GM12878 (cell line): ENCODE measurements at regions not wholly inside any gene's neighbourhood (a gene's known extent, or its start where the extent isn't known, plus 50 kb on each side); places are given as distances from the start of the nearest gene placed in this dataset.

Source experiments
- ATAC-seq: fragments of 200-7000 bp; cut with Tn5 transposase; 3 replicates; pipeline ENCODE4 v1.9.1; 2020; ENCODE audit warnings: mild to moderate bottlenecking, moderate library complexity
- BruUV-seq: library from RNA; stranded (reverse); fragments of 400-500 nt; replicated peaks from 2 replicates; lab custom pipeline; 2021; lab: Mats Ljungman, UMichigan
- CTCF ChIA-PET: fragments of 300-600 bp; sonication (Branson Sonifier 250); formaldehyde crosslinking; extraction: SDS; loops from one replicate; lab custom pipeline; 2021; ENCODE audit warnings: inconsistent platforms; lab: Yijun Ruan, JAX
- POLR2A ChIA-PET: fragments of 350-600 bp; formaldehyde crosslinking; extraction: SDS; loops from one replicate; lab custom pipeline; 2021; ENCODE audit warnings: inconsistent platforms; lab: Charles Lee
- RAD21 ChIA-PET: fragments of 300-600 bp; sonication (Branson Sonifier 250); formaldehyde crosslinking; loops from one replicate; lab custom pipeline; 2023; ENCODE audit warnings: antibody characterized with exemption; ENCODE audit not compliant: unreplicated experiment; lab: Charles Lee
- SMC1A ChIA-PET: fragments of 300-600 bp; sonication (Branson Sonifier 250); formaldehyde crosslinking; loops from one replicate; lab custom pipeline; 2023; ENCODE audit not compliant: unreplicated experiment, uncharacterized antibody; lab: Charles Lee
- DNase-seq: peaks from one replicate; pipeline ENCODE4 v3.0.0-alpha.2; 2011; ENCODE audit warnings: low read depth, low spot score
- FAIRE-seq: peaks from 3 replicates; lab custom pipeline; 2011; peaks lifted over from hg19 to GRCh38; lab: Jason Lieb, UNC
- H2AFZ ChIP-seq: 2 replicates; pipeline ENCODE4 v1.6.0; 2011; ENCODE audit warnings: low read depth, low read length, control low read depth; ENCODE audit not compliant: control insufficient read depth
- H3K27ac ChIP-seq: 2 replicates; pipeline ENCODE4 v1.5.1; 2011; ENCODE audit warnings: control low read depth; ENCODE audit not compliant: control insufficient read depth, insufficient read depth
- H3K27me3 ChIP-seq, 2 experiments: replicated peaks in 1 of 2; 2 replicates each; pipeline versions ENCODE4 v1.6.0 to v1.6.1; 2011; ENCODE audit warnings: low read length in 1 of 2; ENCODE audit not compliant: control insufficient read depth in 2 of 2, insufficient read depth in 2 of 2
- H3K36me3 ChIP-seq, 2 experiments: 2 replicates each; pipeline ENCODE4 v1.5.1; 2011; ENCODE audit warnings: low read length in 1 of 2; ENCODE audit not compliant: control insufficient read depth in 2 of 2, insufficient read depth in 2 of 2
- H3K4me1 ChIP-seq: 2 replicates; pipeline ENCODE4 v1.6.1; 2011; ENCODE audit warnings: mild to moderate bottlenecking, low read length, moderate library complexity, mixed read lengths; ENCODE audit not compliant: control insufficient read depth, insufficient read depth
- H3K4me2 ChIP-seq: 2 replicates; pipeline ENCODE4 v1.6.0; 2011; ENCODE audit warnings: control low read depth; ENCODE audit not compliant: control insufficient read depth, insufficient read depth
- H3K4me3 ChIP-seq: fragments of 200-600 bp; sonication (generic); 2 replicates; pipeline ENCODE4 v1.5.1; 2016
- H3K79me2 ChIP-seq: 2 replicates; pipeline ENCODE4 v1.6.0; 2011; ENCODE audit warnings: low read length; ENCODE audit not compliant: control insufficient read depth, insufficient read depth
- H3K9ac ChIP-seq: 2 replicates; pipeline ENCODE4 v1.8.0; 2011; ENCODE audit warnings: low read length, control low read depth, mixed read lengths; ENCODE audit not compliant: control insufficient read depth, insufficient read depth
- H3K9me3 ChIP-seq: replicated peaks from 3 replicates; pipeline ENCODE4 v1.5.1; 2011; ENCODE audit warnings: mild to moderate bottlenecking, low read length; ENCODE audit not compliant: control insufficient read depth, insufficient read depth
- H4K20me1 ChIP-seq: 2 replicates; pipeline ENCODE4 v1.6.0; 2011; ENCODE audit not compliant: control insufficient read depth, insufficient read depth
- BCL11A ChIP-seq: IDR thresholded peaks from 2 replicates; pipeline ENCODE4 v1.6.1; 2011; ENCODE audit warnings: low read depth, low read length
- EP300 ChIP-seq, 2 experiments: fragments of 150-350 bp in 1 of 2; IDR thresholded peaks; 2 replicates each; pipeline ENCODE4 v1.6.1; 2011 to 2012; ENCODE audit warnings: low read depth in 2 of 2, low read length in 2 of 2, borderline replicate concordance in 1 of 2, improper control_type of control experiment in 1 of 2, inconsistent platforms in 1 of 2; ENCODE audit not compliant: control insufficient read depth in 1 of 2
- HDAC2 ChIP-seq: fragments of 200-600 bp; sonication (generic); IDR thresholded peaks from 2 replicates; pipeline ENCODE4 v1.6.1; 2017
- NFYB ChIP-seq: IDR thresholded peaks from 2 replicates; pipeline ENCODE4 v1.6.1; 2011; ENCODE audit warnings: low read depth, mild to moderate bottlenecking, low read length, improper control_type of control experiment, moderate library complexity; ENCODE audit not compliant: insufficient read depth
- TCF12 ChIP-seq: IDR thresholded peaks from 2 replicates; pipeline ENCODE4 v1.6.1; 2011; ENCODE audit warnings: low read depth, mild to moderate bottlenecking, low read length
- WRNIP1 ChIP-seq: IDR thresholded peaks from 2 replicates; pipeline ENCODE4 v1.6.1; 2011; ENCODE audit warnings: low read depth, low read length, improper control_type of control experiment, borderline replicate concordance
- YBX1 ChIP-seq: fragments of 450-650 bp; IDR thresholded peaks from 2 replicates; pipeline ENCODE4 v1.6.1; 2016; ENCODE audit warnings: antibody characterized with exemption
- WGBS: methylation state at CpG from one replicate; pipeline ENCODE4 v1.1.6; 2016; ENCODE audit warnings: low lambda C conversion rate; ENCODE audit not compliant: insufficient replicate concordance, insufficient coverage; ENCODE audit errors: missing lambda C conversion rate; 5-methylcytosine and 5-hydroxymethylcytosine counted together
- in situ Hi-C: fragments of 300-500 bp; cut with MboI; formaldehyde crosslinking; loops from 9 replicates; pipeline ENCODE4 v1.14.3; 2018; ENCODE audit warnings: mixed read lengths
- intact Hi-C: fragments of 100-400 bp; cut with micrococcal nuclease; formaldehyde crosslinking; loops from one replicate; pipeline ENCODE4 v1.14.2; 2022; ENCODE audit not compliant: unreplicated experiment
- TF ChIP-seq, protein P1 (sequence below): fragments of 450-650 bp; formaldehyde crosslinking; IDR thresholded peaks from 2 replicates; pipeline ENCODE4 v1.5.0; 2022; ENCODE audit warnings: mild to moderate bottlenecking, missing genetic modification characterization
- TF ChIP-seq, protein P2 (sequence below): IDR thresholded peaks from 2 replicates; pipeline ENCODE4 v1.6.1; 2011; ENCODE audit warnings: mild to moderate bottlenecking, low read depth, low read length, moderate library complexity; ENCODE audit not compliant: insufficient replicate concordance
- TF ChIP-seq, protein P3 (sequence below): fragments of 450-650 bp; IDR thresholded peaks from 2 replicates; pipeline ENCODE4 v1.6.1; 2017; ENCODE audit warnings: mild to moderate bottlenecking

DNA sequence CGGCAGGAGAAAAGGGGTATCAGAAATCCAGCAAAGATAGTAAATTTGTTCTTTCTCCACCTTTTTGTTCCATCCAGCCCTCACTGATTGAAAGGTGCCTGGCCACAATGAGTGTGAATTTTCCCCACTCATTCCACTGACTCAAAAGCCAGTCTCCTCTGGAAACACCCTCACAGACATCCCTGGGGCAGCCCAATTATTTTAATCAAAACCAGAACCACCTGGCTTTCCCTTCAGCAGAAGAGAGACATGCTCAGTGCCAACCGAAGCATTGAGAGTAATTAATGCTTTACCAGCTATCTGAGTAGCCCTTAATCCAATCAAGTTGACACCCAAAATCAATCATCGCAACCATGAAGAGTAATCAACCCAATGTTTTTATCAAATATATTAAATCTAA is 1129.6 kb upstream of the GBE1 start:
- H3K4me1 ChIP-seq: no peaks in the 10 kb centered on the region
- no peak for FAIRE-seq
- RAD21 ChIA-PET: interaction anchor here (0.6 kb wide), 1 partner anchor 38 kb away, joined by 3 read pairs; no protein-coding TSS in a partner anchor
- no peaks in the 10 kb centered on the region for H3K79me2 ChIP-seq
- H3K27ac ChIP-seq: no peak overlapping the region
- no peaks in the 10 kb centered on the region for H3K36me3 ChIP-seq
- no TSS peak for BruUV-seq
- H3K4me2 ChIP-seq: no peak overlapping the region
- TF ChIP-seq TCF12 (no peak), YBX1 (no peak), NFYB (no peak), BCL11A (no peak), EP300 (IDR thresholded peaks at IDR 0.05; ENCODE audit: borderline replicate concordance in 1 of 2, control insufficient read depth in 1 of 2, low read depth in 2 of 2, low read length in 2 of 2) (no peak), HDAC2 (no peak), WRNIP1 (no peak)
- TF ChIP-seq, protein P1, sequence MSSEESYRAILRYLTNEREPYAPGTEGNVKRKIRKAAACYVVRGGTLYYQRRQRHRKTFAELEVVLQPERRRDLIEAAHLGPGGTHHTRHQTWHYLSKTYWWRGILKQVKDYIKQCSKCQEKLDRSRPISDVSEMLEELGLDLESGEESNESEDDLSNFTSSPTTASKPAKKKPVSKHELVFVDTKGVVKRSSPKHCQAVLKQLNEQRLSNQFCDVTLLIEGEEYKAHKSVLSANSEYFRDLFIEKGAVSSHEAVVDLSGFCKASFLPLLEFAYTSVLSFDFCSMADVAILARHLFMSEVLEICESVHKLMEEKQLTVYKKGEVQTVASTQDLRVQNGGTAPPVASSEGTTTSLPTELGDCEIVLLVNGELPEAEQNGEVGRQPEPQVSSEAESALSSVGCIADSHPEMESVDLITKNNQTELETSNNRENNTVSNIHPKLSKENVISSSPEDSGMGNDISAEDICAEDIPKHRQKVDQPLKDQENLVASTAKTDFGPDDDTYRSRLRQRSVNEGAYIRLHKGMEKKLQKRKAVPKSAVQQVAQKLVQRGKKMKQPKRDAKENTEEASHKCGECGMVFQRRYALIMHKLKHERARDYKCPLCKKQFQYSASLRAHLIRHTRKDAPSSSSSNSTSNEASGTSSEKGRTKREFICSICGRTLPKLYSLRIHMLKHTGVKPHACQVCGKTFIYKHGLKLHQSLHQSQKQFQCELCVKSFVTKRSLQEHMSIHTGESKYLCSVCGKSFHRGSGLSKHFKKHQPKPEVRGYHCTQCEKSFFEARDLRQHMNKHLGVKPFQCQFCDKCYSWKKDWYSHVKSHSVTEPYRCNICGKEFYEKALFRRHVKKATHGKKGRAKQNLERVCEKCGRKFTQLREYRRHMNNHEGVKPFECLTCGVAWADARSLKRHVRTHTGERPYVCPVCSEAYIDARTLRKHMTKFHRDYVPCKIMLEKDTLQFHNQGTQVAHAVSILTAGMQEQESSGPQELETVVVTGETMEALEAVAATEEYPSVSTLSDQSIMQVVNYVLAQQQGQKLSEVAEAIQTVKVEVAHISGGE (CRISPR knock-in tag): no peak
- TF ChIP-seq, protein P2, sequence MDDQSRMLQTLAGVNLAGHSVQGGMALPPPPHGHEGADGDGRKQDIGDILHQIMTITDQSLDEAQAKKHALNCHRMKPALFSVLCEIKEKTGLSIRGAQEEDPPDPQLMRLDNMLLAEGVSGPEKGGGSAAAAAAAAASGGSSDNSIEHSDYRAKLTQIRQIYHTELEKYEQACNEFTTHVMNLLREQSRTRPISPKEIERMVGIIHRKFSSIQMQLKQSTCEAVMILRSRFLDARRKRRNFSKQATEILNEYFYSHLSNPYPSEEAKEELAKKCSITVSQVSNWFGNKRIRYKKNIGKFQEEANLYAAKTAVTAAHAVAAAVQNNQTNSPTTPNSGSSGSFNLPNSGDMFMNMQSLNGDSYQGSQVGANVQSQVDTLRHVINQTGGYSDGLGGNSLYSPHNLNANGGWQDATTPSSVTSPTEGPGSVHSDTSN: no peak
- TF ChIP-seq, protein P3, sequence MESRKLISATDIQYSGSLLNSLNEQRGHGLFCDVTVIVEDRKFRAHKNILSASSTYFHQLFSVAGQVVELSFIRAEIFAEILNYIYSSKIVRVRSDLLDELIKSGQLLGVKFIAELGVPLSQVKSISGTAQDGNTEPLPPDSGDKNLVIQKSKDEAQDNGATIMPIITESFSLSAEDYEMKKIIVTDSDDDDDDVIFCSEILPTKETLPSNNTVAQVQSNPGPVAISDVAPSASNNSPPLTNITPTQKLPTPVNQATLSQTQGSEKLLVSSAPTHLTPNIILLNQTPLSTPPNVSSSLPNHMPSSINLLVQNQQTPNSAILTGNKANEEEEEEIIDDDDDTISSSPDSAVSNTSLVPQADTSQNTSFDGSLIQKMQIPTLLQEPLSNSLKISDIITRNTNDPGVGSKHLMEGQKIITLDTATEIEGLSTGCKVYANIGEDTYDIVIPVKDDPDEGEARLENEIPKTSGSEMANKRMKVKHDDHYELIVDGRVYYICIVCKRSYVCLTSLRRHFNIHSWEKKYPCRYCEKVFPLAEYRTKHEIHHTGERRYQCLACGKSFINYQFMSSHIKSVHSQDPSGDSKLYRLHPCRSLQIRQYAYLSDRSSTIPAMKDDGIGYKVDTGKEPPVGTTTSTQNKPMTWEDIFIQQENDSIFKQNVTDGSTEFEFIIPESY: no peak
- TF ChIP-seq, all 136 proteins: peak for 0
- no peak overlapping the region for H3K4me3 ChIP-seq
- POLR2A ChIA-PET: no interaction called here
- ATAC-seq: no peak
- H3K9ac ChIP-seq: no peak overlapping the region
- H2AFZ ChIP-seq: no peak overlapping the region
- in situ Hi-C loops: no loop called here
- WGBS: 14% methylated on average over 3 of the region's 3 CpGs
- no peaks in the 10 kb centered on the region for H4K20me1 ChIP-seq
- SMC1A ChIA-PET: interaction anchor here (1.0 kb wide), 1 partner anchor 845 kb away, joined by 3 read pairs; no protein-coding TSS in a partner anchor
- no peaks in the 10 kb centered on the region for H3K9me3 ChIP-seq
- CTCF ChIA-PET: interaction anchor here (1.4 kb wide), 1 partner anchor 16 kb away, joined by 5 read pairs; no protein-coding TSS in a partner anchor
- DNase-seq: no peak
- H3K27me3 ChIP-seq: no peaks in the 10 kb centered on the region
- intact Hi-C loops: no loop called here
